ENCODE measurements at regions not wholly inside any gene's neighbourhood (a gene's known extent, or its start where the extent isn't known, plus 50 kb on each side); places are given as distances from the start of the nearest gene placed in this dataset.

DNA sequence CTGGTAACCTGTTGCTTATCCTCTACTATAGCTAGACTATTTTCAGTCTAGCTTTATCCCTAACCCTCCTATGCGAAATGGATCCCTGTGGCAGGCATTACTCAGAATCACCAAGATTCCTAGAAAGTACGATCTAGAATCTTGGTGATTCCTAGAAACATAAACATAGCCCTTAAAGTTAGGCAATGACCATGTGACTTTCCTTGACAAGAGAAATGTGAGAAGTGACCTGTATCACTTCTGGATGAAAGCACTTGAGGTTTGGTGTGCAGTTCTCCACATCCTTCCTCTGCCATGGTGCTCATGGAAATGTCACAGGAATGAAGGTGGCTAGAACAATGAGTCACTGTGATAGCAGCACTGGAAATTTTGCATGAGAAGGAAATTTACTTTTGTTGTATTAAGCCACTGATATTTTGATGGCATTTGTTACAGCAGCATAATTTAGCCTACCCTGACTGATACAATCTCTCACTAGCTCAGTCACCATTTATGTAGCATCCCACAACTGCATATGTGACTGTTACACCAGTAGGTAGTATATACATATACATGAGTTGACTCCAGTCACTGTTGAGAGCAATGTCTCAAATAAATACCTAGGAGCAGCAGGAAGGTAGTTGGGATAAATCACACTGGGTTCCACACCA lies 68.3 kb upstream of the MAPRE2 start:
- no peaks in the 10 kb centered on the region for H3K9me3 ChIP-seq (ENCODE audit: low read depth, low read length)
- no peak for DNase-seq (ENCODE audit: low read depth, low spot score)
- TF ChIP-seq EZH2 (IDR thresholded peaks at IDR 0.05), result no peak
- no peak for TF ChIP-seq POLR2AphosphoS5 (IDR thresholded peaks at IDR 0.05; ENCODE audit: borderline replicate concordance, low read depth, low read length)
- no peak for TF ChIP-seq FOXP2 (optimal IDR thresholded peaks at IDR 0.05; ENCODE audit: control extremely low read depth, extremely low read length, insufficient read depth)
- no peak overlapping the region for H3K9ac ChIP-seq (ENCODE audit: insufficient read length)
- no peak overlapping the region for H3K27ac ChIP-seq
- H3K36me3 ChIP-seq (ENCODE audit: insufficient read depth, low read length), result no peaks in the 10 kb centered on the region
- H3K4me3 ChIP-seq, result no peak overlapping the region

DNA sequence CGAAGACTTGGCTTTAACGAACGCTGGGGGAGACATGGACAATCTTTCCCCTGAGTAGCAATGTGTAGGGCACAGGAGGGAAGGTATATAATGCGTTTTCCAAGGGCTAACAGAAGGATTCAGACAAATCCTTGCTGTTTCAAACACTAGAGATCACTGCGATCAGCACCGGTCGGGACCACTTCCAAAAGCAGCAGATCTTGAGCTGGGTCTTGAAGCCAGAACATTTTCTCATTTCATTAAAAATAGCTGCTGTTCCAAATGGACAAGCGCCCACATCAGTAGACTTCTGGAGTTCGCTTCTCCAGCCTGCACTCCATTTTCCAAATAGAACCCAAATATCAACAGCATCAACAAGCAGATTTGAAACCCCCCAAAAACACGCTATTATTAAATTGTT lies 65.1 kb upstream of the MAPRE2 start:
- no peaks in the 10 kb centered on the region for H3K36me3 ChIP-seq (ENCODE audit: insufficient read depth, low read length)
- DNase-seq (ENCODE audit: low read depth, low spot score), result no peak
- no peaks in the 10 kb centered on the region for H3K9me3 ChIP-seq (ENCODE audit: low read depth, low read length)
- no peak overlapping the region for H3K9ac ChIP-seq (ENCODE audit: insufficient read length)
- no peak for TF ChIP-seq POLR2AphosphoS5 (IDR thresholded peaks at IDR 0.05; ENCODE audit: borderline replicate concordance, low read depth, low read length)
- TF ChIP-seq FOXP2 (optimal IDR thresholded peaks at IDR 0.05; ENCODE audit: control extremely low read depth, extremely low read length, insufficient read depth), result no peak
- TF ChIP-seq EZH2 (IDR thresholded peaks at IDR 0.05), result no peak
- H3K4me3 ChIP-seq, result peak overlapping the region; percentile 79
- H3K27ac ChIP-seq, result no peak overlapping the region

GRCh38 chr18:34976534-34976898 lies 64.7 kb upstream of the MAPRE2 start:
- no peak overlapping the region for H3K27ac ChIP-seq
- peak overlapping the region; percentile 42 for H3K9ac ChIP-seq (ENCODE audit: insufficient read length)
- H3K4me3 ChIP-seq, result peak overlapping the region; percentile 79
- H3K9me3 ChIP-seq (ENCODE audit: low read depth, low read length), result no peaks in the 10 kb centered on the region
- TF ChIP-seq POLR2AphosphoS5 (IDR thresholded peaks at IDR 0.05; ENCODE audit: borderline replicate concordance, low read depth, low read length) (no peak), EZH2 (IDR thresholded peaks at IDR 0.05) (no peak), FOXP2 (optimal IDR thresholded peaks at IDR 0.05; ENCODE audit: control extremely low read depth, extremely low read length, insufficient read depth) (no peak)
- no peaks in the 10 kb centered on the region for H3K36me3 ChIP-seq (ENCODE audit: insufficient read depth, low read length)
- DNase-seq (ENCODE audit: low read depth, low spot score), result no peak

GRCh38 chr18:34976899-34977837 lies 64.0 kb upstream of the MAPRE2 start:
- Histone ChIP-seq H3K9ac (ENCODE audit: insufficient read length) (peak overlapping the region; percentile 42), H3K27ac (no peak overlapping the region)

DNA sequence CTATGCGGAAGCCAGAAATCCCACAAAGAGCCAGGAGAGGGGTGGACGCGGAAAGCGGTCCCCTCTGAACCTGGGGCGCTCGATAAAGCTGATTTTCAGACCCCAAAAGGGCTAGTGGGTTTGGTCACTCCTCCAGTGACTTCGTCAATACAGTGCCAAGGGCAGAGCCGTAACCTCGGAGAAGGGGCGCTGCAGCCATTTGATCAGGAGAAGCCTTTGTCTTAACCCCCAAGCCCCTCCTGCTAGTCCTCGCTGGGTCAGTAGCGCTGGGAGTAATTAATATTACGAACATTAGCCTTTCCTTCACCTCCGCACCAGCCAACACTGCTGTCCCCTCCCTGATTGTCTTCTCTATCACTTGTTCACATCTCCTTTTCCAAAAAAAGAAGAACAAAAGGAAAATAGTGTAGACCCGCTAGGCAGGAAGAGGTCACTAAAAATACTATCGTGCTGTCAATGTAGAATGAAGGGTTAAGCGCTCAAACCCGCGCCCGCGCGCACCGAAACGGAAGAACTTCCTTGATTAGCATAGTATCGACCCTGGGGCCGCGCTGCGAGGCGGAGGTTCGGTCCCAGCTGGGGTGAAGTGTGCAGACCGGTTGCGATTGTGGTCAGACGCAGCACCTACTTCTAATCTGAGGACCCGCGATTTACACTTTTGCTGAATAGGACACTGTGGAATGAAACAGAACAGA lies 63.2 kb upstream of the MAPRE2 start:
- no peak overlapping the region for H3K27ac ChIP-seq
- peak overlapping the region; percentile 4 for H3K9ac ChIP-seq (ENCODE audit: insufficient read length)
- DNase-seq (ENCODE audit: low read depth, low spot score), result no peak
- TF ChIP-seq POLR2AphosphoS5 (IDR thresholded peaks at IDR 0.05; ENCODE audit: borderline replicate concordance, low read depth, low read length), result no peak
- TF ChIP-seq FOXP2 (optimal IDR thresholded peaks at IDR 0.05; ENCODE audit: control extremely low read depth, extremely low read length, insufficient read depth), result no peak
- no peak for TF ChIP-seq EZH2 (IDR thresholded peaks at IDR 0.05)
- H3K4me3 ChIP-seq, result peak overlapping the region; percentile 79
- no peaks in the 10 kb centered on the region for H3K36me3 ChIP-seq (ENCODE audit: insufficient read depth, low read length)
- H3K9me3 ChIP-seq (ENCODE audit: low read depth, low read length), result no peaks in the 10 kb centered on the region

More at GRCh38 chr18:34976899-34977837, 64.0 kb upstream of the MAPRE2 start:
- no peak for TF ChIP-seq EZH2 (IDR thresholded peaks at IDR 0.05)
- no peak for TF ChIP-seq FOXP2 (optimal IDR thresholded peaks at IDR 0.05; ENCODE audit: control extremely low read depth, extremely low read length, insufficient read depth)
- TF ChIP-seq POLR2AphosphoS5 (IDR thresholded peaks at IDR 0.05; ENCODE audit: borderline replicate concordance, low read depth, low read length), result no peak
- Histone ChIP-seq H3K4me3 (peak overlapping the region; percentile 79), H3K9me3 (ENCODE audit: low read depth, low read length) (no peaks in the 10 kb centered on the region), H3K36me3 (ENCODE audit: insufficient read depth, low read length) (no peaks in the 10 kb centered on the region)
- DNase-seq (ENCODE audit: low read depth, low spot score), result no peak

DNA sequence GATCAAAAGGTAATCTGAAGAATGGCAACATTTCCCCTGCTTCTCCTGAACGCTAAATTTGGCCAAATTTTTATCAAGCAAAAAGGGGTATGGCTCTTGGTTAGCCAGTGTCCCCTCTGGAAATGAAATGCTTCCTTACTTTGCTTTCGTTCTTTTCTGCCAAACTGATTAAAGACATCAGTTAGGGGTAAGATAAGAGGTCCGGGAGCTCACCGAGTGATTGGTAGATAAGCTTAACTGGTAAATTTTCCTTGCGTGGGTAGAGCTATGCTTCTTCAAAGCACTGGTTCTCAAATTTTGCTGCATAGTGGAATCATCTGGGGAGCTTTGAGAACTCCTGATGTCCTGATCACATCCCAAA lies 62.7 kb upstream of the MAPRE2 start:
- Histone ChIP-seq H3K36me3 (ENCODE audit: insufficient read depth, low read length) (no peaks in the 10 kb centered on the region), H3K27ac (no peak overlapping the region), H3K9me3 (ENCODE audit: low read depth, low read length) (no peaks in the 10 kb centered on the region), H3K9ac (ENCODE audit: insufficient read length) (peak overlapping the region; percentile 4), H3K4me3 (peak overlapping the region; percentile 79)
- no peak for DNase-seq (ENCODE audit: low read depth, low spot score)
- TF ChIP-seq EZH2 (IDR thresholded peaks at IDR 0.05) (no peak), FOXP2 (optimal IDR thresholded peaks at IDR 0.05; ENCODE audit: control extremely low read depth, extremely low read length, insufficient read depth) (no peak), POLR2AphosphoS5 (IDR thresholded peaks at IDR 0.05; ENCODE audit: borderline replicate concordance, low read depth, low read length) (no peak)

DNA sequence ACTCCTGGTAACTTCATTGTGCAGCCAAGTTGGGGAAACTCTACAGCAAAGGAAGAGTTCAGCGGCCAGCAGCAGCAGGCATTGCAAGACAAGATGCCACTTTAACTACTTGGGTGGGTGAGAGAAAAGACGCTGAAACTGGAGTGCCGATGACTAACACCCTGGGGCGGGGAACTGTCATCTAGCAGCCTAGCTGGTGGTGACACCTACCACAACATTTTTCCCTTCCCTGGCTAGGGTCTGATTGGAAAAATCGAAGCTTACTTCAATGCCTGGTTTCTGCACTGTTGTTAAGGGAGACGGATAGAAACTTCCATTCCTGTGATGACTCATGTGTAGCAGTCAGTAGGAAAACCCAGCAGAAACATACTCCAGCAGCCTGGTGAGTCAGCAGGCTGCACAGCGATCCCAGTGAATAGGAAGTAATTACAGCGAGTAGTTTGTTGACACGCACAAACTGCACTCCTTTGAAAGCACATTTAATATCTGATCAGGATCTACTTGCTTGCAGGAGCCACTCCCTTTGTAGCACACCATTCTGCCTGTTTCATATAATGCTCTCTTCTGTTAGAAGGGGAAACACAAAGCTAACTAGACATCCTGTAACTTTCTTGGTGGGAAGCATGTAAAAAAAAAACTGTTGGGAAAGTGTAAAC lies 62.1 kb upstream of the MAPRE2 start:
- Histone ChIP-seq H3K9ac (ENCODE audit: insufficient read length) (no peak overlapping the region), H3K4me3 (peak overlapping the region; percentile 79), H3K27ac (peak overlapping the region; percentile 40; the same call in 1 of the 2 replicates), H3K9me3 (ENCODE audit: low read depth, low read length) (no peaks in the 10 kb centered on the region), H3K36me3 (ENCODE audit: insufficient read depth, low read length) (no peaks in the 10 kb centered on the region)
- peak; percentile 65 for DNase-seq (ENCODE audit: low read depth, low spot score)
- TF ChIP-seq POLR2AphosphoS5 (IDR thresholded peaks at IDR 0.05; ENCODE audit: borderline replicate concordance, low read depth, low read length), result no peak
- no peak for TF ChIP-seq FOXP2 (optimal IDR thresholded peaks at IDR 0.05; ENCODE audit: control extremely low read depth, extremely low read length, insufficient read depth)
- TF ChIP-seq EZH2 (IDR thresholded peaks at IDR 0.05), result no peak

All from SK-N-MC (cell line).